NB4 (cell line): ENCODE measurements at regions not wholly inside any gene's neighbourhood (a gene's known extent, or its start where the extent isn't known, plus 50 kb on each side); places are given as distances from the start of the nearest gene placed in this dataset.

Experiments
- DNase-seq: peaks from one replicate; pipeline ENCODE4 v3.0.0; 2010; ENCODE audit warnings: low read depth
- H3K4me3 ChIP-seq: one replicate; pipeline ENCODE4 v1.5.1; 2011; ENCODE audit warnings: mild to moderate bottlenecking, low read depth, low read length, moderate library complexity
- MAX ChIP-seq: IDR thresholded peaks from 2 replicates; pipeline ENCODE4 v1.6.1; 2011; ENCODE audit warnings: low read depth, low read length
- MYC ChIP-seq: IDR thresholded peaks from 2 replicates; pipeline ENCODE4 v1.6.1; 2011; ENCODE audit warnings: low read depth, low read length
- POLR2A ChIP-seq: IDR thresholded peaks from 2 replicates; pipeline ENCODE4 v1.6.1; 2011; ENCODE audit warnings: mild to moderate bottlenecking; ENCODE audit not compliant: insufficient read length; ENCODE audit errors: extremely low read depth
- TF ChIP-seq, protein P1 (sequence below): IDR thresholded peaks from one replicate; pipeline ENCODE4 v1.5.1; 2012; ENCODE audit warnings: low read depth, low read length

DNA sequence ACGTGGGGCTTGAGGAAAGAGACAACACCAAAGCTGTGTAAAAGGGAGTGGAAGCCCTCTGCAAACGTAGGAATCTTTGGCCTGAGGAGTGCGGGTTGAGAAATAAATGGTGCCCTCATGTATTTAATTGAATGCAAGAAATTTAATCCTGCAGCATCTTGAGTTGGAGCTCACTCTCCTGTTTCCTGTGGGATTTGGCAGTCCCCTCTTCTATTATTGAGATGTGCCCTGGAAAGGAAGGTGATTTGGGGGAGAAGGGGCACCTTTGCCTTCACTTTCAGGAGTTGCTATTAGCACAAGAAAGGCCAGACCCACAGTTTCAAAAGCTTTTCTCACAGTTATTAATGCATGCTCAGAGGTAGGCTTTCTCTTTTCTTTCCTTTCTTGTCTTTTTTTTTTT lies 201.4 kb upstream of the HDDC2 start:
- no peak overlapping the region for H3K4me3 ChIP-seq
- no peak for TF ChIP-seq MYC
- no peak for TF ChIP-seq POLR2A
- TF ChIP-seq MAX, result no peak
- TF ChIP-seq, protein P1, sequence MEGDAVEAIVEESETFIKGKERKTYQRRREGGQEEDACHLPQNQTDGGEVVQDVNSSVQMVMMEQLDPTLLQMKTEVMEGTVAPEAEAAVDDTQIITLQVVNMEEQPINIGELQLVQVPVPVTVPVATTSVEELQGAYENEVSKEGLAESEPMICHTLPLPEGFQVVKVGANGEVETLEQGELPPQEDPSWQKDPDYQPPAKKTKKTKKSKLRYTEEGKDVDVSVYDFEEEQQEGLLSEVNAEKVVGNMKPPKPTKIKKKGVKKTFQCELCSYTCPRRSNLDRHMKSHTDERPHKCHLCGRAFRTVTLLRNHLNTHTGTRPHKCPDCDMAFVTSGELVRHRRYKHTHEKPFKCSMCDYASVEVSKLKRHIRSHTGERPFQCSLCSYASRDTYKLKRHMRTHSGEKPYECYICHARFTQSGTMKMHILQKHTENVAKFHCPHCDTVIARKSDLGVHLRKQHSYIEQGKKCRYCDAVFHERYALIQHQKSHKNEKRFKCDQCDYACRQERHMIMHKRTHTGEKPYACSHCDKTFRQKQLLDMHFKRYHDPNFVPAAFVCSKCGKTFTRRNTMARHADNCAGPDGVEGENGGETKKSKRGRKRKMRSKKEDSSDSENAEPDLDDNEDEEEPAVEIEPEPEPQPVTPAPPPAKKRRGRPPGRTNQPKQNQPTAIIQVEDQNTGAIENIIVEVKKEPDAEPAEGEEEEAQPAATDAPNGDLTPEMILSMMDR, result no peak
- DNase-seq, result no peak

GRCh38 chr6:125507987-125508655 lies 206.4 kb upstream of the HDDC2 start:
- H3K4me3 ChIP-seq, result no peak overlapping the region
- TF ChIP-seq MAX, result no peak
- no peak for TF ChIP-seq MYC
- TF ChIP-seq POLR2A, result no peak
- TF ChIP-seq, protein P1, result no peak
- no peak for DNase-seq

- TF ChIP-seq MAX (no peak), MYC (no peak), POLR2A (no peak)
- TF ChIP-seq, protein P1, result no peak
- DNase-seq, result no peak
- no peak overlapping the region for H3K4me3 ChIP-seq
Measured at GRCh38 chr6:125508793-125509192, 207.0 kb upstream of the HDDC2 start.

DNA sequence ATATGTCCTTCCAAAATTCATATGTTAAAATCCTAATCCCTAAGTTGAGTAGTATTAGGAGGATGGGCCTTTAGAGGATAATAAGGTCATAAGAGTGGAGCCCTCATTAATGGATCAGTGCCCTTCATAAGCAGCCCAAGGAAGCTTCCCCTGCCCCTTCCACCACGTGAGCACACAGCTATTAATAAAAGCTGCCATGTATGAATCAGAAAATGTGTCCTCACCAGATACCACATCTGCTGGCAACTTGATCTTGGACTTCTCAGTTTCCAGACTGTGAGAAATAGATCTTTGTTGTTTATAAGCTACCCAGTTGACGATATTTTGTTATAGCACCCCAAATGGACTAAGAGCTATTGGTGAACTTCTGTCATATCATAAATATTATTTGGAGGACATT lies 207.7 kb upstream of the HDDC2 start:
- no peak overlapping the region for H3K4me3 ChIP-seq
- DNase-seq, result no peak
- TF ChIP-seq, protein P1, result no peak
- no peak for TF ChIP-seq POLR2A
- no peak for TF ChIP-seq MAX
- no peak for TF ChIP-seq MYC

GRCh38 chr6:125510405-125510804 lies 208.6 kb upstream of the HDDC2 start:
- DNase-seq, result no peak
- no peak overlapping the region for H3K4me3 ChIP-seq
- TF ChIP-seq MYC (no peak), POLR2A (no peak), MAX (no peak)
- TF ChIP-seq, protein P1, result no peak
